ENCODE measurements at regions not wholly inside any gene's neighbourhood (a gene's known extent, or its start where the extent isn't known, plus 50 kb on each side); places are given as distances from the start of the nearest gene placed in this dataset.
"Not testable (repeated sequence)": the region's sequence is repeated elsewhere in the genome, so short reads cannot be mapped to it uniquely, and the experiment has no call there.

- no peak for DNase-seq
Observed at GRCh38 chr6:101116337-101116736, 235.2 kb upstream of the ASCC3 start.

- no peak for DNase-seq
Observed at GRCh38 chr6:101117393-101118135, 236.4 kb upstream of the ASCC3 start.

GRCh38 chr6:101118136-101118396, 236.9 kb upstream of the ASCC3 start:
- no peak for DNase-seq

- DNase-seq = no peak
Observed at GRCh38 chr6:101120747-101121146, 239.6 kb upstream of the ASCC3 start.

- DNase-seq = no peak
Observed at GRCh38 chr6:101125380-101125971, 244.3 kb upstream of the ASCC3 start.

- DNase-seq = no peak
Observed at GRCh38 chr6:101126501-101126900, 245.4 kb upstream of the ASCC3 start.

- no peak for DNase-seq
Observed at GRCh38 chr6:101129851-101130250, 248.7 kb upstream of the ASCC3 start.

GRCh38 chr6:101146389-101146788, 247.1 kb upstream of the GRIK2 start:
- DNase-seq = no peak

GRCh38 chr6:101150226-101150625, 243.3 kb upstream of the GRIK2 start:
- no peak for DNase-seq

- DNase-seq = not testable (repeated sequence)
Observed at GRCh38 chr6:101157638-101158037, 235.9 kb upstream of the GRIK2 start.

GRCh38 chr6:101163611-101164010, 229.9 kb upstream of the GRIK2 start:
- DNase-seq = no peak

- no peak for DNase-seq
Observed at GRCh38 chr6:101167638-101168037, 225.9 kb upstream of the GRIK2 start.

GRCh38 chr6:101171049-101171448, 222.5 kb upstream of the GRIK2 start:
- DNase-seq = not testable (repeated sequence)

GRCh38 chr6:101178748-101179147, 214.8 kb upstream of the GRIK2 start:
- DNase-seq = no peak

- DNase-seq = no peak
Observed at GRCh38 chr6:101181006-101181405, 212.5 kb upstream of the GRIK2 start.

- not testable (repeated sequence) for DNase-seq
Observed at GRCh38 chr6:101188285-101188798, 205.2 kb upstream of the GRIK2 start.

GRCh38 chr6:101195588-101195987, 197.9 kb upstream of the GRIK2 start:
- no peak for DNase-seq

- DNase-seq = no peak
Observed at GRCh38 chr6:101199441-101199840, 194.1 kb upstream of the GRIK2 start.

- DNase-seq = no peak
Observed at GRCh38 chr6:101202867-101203374, 190.6 kb upstream of the GRIK2 start.

- no peak for DNase-seq
Observed at GRCh38 chr6:101203664-101204063, 189.8 kb upstream of the GRIK2 start.

- no peak for DNase-seq
Observed at GRCh38 chr6:101208152-101208551, 185.4 kb upstream of the GRIK2 start.

GRCh38 chr6:101212640-101213039, 180.9 kb upstream of the GRIK2 start:
- no peak for DNase-seq

GRCh38 chr6:101222007-101222406, 171.5 kb upstream of the GRIK2 start:
- no peak for DNase-seq

- no peak for DNase-seq
Observed at GRCh38 chr6:101224751-101225150, 168.8 kb upstream of the GRIK2 start.

Data from RPMI8226 (cell line).